Neuron (in vitro differentiated cells): ENCODE measurements at regions not wholly inside any gene's neighbourhood (a gene's known extent, or its start where the extent isn't known, plus 50 kb on each side); places are given as distances from the start of the nearest gene placed in this dataset.

ENCODE experiments used
- H2AFZ ChIP-seq: one replicate; pipeline ENCODE4 v1.6.1; 2013; ENCODE audit warnings: low read depth, mild to moderate bottlenecking, inconsistent platforms, low read length, moderate library complexity
- H3K27me3 ChIP-seq: one replicate; pipeline ENCODE4 v1.6.1; 2013; ENCODE audit warnings: low read length; ENCODE audit not compliant: insufficient read depth
- H3K36me3 ChIP-seq: one replicate; pipeline ENCODE4 v1.6.1; 2013; ENCODE audit warnings: low read length; ENCODE audit not compliant: insufficient read depth
- H3K4me1 ChIP-seq: one replicate; pipeline ENCODE4 v1.6.1; 2013; ENCODE audit warnings: low read length; ENCODE audit not compliant: insufficient read depth
- H3K4me3 ChIP-seq: 2 replicates; pipeline ENCODE4 v1.5.1; 2013; ENCODE audit warnings: mild to moderate bottlenecking, low read length, moderate library complexity
- H3K9me3 ChIP-seq: one replicate; pipeline ENCODE4 v1.6.1; 2013; ENCODE audit warnings: low read length

DNA sequence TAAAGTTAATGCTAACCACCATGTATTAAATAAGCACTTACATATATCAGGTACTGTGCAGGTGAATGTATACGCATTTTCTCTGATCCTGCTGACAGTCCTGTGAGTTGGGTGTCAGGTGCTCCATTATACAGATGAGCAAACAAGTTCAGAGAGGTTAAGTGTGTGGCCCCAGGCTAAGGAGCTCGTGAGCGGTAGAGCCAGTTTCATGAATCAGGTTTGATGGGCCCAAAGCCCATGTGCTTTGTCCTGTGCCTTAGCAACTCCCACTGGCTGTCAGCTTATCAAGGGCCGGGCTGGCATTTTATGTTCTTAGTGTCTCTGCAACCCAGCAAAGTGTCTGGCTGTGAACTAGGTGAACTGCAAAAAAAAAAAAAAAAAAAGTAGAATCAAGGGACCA is 701.2 kb upstream of the TBX3 start:
- Histone ChIP-seq H3K9me3 (no peaks in the 10 kb centered on the region), H3K4me1 (no peaks in the 10 kb centered on the region), H2AFZ (no peak overlapping the region), H3K36me3 (no peaks in the 10 kb centered on the region), H3K27me3 (peaks cover 2% of the 10 kb centered on the region), H3K4me3 (no peak overlapping the region)

DNA sequence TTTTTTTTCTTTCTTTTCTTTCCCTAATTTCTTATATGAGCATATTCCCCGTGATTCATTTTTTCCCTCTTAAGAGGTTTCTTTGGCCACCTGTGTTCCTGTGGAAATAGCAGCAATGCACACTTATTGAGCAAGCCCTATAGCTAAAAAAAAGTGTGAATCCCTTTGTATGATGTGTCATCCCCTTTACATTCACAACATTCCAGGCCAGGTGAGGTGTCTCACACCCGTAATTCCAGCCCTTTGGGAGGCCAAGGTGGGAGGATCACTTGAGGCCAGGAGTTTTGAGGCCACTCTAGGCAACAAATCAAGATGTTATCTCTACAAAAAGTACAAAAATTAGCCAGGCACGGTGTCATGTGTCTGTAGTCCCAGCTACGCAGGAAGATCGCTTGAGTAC is 700.4 kb upstream of the TBX3 start:
- Histone ChIP-seq H3K27me3 (peaks cover 2% of the 10 kb centered on the region), H3K4me1 (no peaks in the 10 kb centered on the region), H3K4me3 (no peak overlapping the region), H3K36me3 (no peaks in the 10 kb centered on the region), H2AFZ (no peak overlapping the region), H3K9me3 (no peaks in the 10 kb centered on the region)

DNA sequence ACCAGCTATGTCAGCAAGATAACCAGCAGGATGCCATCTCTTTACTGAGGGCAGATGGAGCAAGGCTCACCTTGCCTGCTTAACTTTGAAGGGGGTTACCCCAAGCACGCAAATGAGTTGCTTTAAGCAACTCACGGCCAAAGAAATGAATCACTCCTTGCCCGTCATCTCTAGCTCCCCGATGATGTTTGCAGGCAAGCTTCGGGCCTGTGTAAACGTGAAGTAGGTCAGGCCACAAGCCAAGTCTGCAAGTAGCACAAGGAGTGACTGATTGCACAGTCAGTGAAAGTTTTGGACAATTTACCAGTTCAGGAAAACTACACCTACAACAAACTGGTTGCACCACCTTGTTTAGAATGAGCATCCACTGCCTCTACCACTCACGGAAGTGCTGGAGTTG is 699.7 kb upstream of the TBX3 start:
- peaks cover 2% of the 10 kb centered on the region for H3K27me3 ChIP-seq
- no peak overlapping the region for H2AFZ ChIP-seq
- no peaks in the 10 kb centered on the region for H3K9me3 ChIP-seq
- no peaks in the 10 kb centered on the region for H3K36me3 ChIP-seq
- no peak overlapping the region for H3K4me3 ChIP-seq
- H3K4me1 ChIP-seq = no peaks in the 10 kb centered on the region

DNA sequence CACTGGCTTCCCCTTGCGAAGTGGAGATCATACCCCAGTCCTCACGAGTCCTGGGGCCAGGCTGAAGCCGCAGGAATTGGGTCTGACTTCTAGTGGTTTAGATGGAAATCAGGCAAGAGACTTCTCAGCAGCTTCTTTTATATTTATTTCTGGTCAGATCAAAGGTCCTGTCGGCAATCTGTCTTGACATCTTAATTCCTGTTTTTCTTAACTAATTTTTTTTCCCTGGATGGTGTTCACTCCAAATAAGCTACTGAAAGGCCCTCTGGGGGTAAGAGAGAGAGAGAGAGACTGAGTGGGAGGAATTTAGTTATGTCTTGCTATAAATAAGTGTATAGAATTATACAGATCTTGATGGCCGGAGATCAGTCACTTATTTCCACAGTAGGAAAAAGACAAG is 698.7 kb upstream of the TBX3 start:
- Histone ChIP-seq H2AFZ (no peak overlapping the region), H3K9me3 (no peaks in the 10 kb centered on the region), H3K36me3 (no peaks in the 10 kb centered on the region), H3K4me1 (no peaks in the 10 kb centered on the region), H3K27me3 (peaks cover 2% of the 10 kb centered on the region), H3K4me3 (no peak overlapping the region)

DNA sequence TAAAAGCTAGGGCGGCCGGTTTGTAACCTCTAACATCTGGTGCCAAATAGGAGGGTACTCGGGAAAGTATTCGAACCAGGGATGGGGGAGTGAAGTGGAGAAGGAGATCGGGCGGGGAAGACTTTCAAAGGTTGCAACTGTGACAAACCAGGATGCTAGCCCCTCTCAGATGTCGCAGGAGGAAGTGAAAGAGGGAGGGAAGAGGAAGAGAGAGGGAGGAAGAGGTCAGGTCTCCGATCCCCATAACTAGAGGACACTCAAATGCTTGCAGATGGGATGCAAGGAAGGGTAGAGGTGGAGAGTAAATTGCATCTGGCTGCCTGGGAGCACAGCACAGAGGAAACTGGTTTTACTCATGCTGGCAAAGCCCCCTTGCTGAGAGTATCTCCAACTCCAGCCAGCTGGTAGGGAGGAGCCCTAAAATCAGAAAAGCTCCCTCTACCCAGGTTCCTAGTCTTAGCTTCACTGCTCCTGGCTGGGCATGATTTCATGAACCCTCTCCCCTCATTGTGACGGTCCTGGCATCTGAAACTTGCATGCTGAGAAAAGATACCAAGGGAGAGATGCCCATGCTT is 696.7 kb upstream of the TBX3 start:
- no peaks in the 10 kb centered on the region for H3K9me3 ChIP-seq
- H3K27me3 ChIP-seq = no peaks in the 10 kb centered on the region
- H3K4me1 ChIP-seq = no peaks in the 10 kb centered on the region
- H3K36me3 ChIP-seq = no peaks in the 10 kb centered on the region
- H2AFZ ChIP-seq = no peak overlapping the region
- H3K4me3 ChIP-seq = no peak overlapping the region

DNA sequence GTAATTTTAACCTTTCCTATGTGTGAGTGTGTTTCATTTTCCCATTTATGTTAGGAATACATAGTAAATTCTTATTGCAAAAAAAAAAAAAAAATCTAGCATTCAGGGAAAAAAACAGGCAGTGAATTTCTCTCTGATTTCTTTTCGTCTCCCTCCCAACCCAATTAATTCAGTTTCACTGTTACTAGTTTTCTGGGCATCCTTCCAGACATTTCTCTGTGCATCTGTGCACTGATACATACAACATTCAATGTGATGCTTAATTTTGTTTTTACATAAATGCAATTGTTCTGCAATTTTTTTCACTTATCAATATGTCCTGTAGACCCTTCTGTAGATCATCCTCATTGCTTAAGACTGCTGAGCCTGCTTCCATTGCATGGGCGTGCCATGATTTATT is 694.3 kb upstream of the TBX3 start:
- no peak overlapping the region for H2AFZ ChIP-seq
- no peaks in the 10 kb centered on the region for H3K9me3 ChIP-seq
- no peaks in the 10 kb centered on the region for H3K27me3 ChIP-seq
- no peaks in the 10 kb centered on the region for H3K4me1 ChIP-seq
- no peak overlapping the region for H3K4me3 ChIP-seq
- no peaks in the 10 kb centered on the region for H3K36me3 ChIP-seq

DNA sequence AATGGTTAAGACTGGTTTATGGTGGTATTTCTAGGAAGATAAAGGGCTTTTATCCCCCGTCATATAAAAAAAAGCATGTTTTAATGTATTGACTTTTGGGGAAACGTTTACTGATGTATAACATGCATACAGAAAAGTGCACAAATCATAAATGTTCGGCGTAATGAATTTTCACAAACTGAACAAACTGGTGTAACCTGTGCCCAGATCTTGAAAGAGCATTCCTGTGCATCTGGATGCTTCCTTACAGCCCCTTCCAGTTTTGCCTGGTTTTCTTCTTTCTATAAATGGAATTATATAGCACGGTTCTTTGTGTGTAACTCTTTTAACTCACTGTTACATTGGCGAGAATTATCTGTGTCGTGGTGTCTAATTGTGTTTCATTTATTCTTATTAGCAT is 693.8 kb upstream of the TBX3 start:
- Histone ChIP-seq H3K36me3 (no peaks in the 10 kb centered on the region), H2AFZ (no peak overlapping the region), H3K4me3 (no peak overlapping the region), H3K9me3 (no peaks in the 10 kb centered on the region), H3K4me1 (no peaks in the 10 kb centered on the region), H3K27me3 (no peaks in the 10 kb centered on the region)

DNA sequence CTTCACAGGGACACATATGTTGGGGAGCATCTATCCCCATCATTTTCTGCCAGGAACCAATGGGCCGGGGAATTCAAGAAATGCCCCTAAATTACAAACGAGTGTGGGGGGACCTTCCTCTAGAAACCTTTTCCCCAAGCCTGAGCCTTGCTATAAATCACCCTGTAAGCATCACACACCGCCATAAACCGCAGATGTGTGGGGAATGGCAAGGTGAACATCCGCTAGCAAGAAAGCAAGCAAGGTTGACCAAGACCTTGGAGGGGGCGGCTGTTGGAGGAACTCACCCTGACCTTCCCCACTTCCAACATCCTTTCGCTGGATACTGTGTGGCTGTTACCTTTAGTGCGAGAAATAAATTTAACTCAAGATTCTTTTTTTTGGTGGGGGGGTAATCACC is 693.3 kb upstream of the TBX3 start:
- no peak overlapping the region for H3K4me3 ChIP-seq
- H2AFZ ChIP-seq = no peak overlapping the region
- no peaks in the 10 kb centered on the region for H3K9me3 ChIP-seq
- H3K36me3 ChIP-seq = no peaks in the 10 kb centered on the region
- H3K27me3 ChIP-seq = no peaks in the 10 kb centered on the region
- no peaks in the 10 kb centered on the region for H3K4me1 ChIP-seq

DNA sequence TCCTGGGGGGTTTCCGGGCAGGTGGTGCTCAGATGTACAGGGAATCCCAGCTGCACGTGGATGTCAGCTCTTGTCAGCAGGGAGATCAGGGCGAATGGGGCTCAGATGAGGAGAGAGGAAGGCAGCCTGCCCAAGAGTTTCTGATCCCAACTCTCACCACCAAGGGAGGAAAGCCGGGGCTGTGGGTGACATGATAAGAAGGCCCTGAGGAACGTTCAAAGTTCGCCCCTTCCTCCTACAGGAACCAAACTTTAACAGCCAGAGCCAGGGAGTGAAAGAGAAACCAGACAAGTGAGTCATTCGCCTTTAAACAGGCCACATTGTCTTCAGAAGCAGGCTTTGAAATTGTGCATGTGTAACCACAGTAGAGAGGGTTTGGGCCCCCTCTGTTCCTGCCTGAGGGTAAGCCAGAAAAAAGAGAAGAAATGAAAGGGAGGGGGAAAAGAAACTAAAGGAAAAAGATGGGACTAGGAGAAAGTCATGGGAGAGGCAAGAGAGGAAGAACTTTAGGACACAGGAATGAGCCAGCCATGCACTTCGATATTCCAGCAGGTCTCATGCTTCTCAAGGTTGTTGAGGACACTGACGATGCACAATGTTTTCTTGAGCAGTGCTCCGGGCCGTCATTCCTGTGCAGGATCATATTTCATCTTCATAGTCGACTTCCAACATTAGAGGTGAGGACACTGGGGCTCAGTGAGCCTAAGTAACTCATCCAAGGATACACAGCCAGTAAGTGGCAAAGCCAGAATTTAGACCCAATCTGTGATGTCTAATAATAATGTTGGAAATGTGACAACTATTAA is 691.4 kb upstream of the TBX3 start:
- H3K9me3 ChIP-seq = no peaks in the 10 kb centered on the region
- no peaks in the 10 kb centered on the region for H3K27me3 ChIP-seq
- no peaks in the 10 kb centered on the region for H3K4me1 ChIP-seq
- no peak overlapping the region for H3K4me3 ChIP-seq
- H2AFZ ChIP-seq = no peak overlapping the region
- H3K36me3 ChIP-seq = no peaks in the 10 kb centered on the region

DNA sequence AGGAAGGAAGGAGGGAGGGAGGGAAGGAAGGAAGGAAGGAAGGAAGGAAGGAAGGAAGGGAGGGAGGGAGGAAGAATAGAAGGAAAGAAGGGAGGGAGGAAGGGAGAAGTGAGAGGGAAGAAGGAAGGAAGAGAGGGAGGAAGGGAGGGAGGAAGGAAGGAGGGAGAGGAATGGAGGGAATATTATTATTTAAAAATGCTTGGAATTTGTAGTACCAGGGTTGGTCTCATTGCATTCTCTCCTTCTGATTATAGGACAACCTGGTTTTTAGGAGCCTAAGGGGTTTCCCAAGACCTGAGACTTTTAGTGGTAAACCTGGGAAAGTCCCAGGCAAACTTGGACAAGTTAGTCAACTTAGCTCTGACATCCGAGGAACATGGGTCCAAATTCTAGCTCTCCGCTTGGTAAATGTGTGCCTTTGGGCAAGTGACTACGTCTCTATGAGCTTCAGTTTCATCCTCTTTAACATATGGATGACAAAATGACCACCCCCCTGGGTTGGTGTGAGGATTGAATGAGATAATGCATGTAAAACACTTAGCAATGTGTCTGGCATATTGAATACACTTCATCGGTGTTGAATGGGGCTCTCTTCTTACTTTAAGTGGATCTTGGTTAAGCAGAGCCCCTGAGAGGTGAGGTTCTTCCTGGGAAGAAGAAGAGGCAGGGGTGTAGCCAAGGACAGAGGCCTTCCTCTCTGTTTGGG is 690.7 kb upstream of the TBX3 start:
- H3K9me3 ChIP-seq = no peaks in the 10 kb centered on the region
- no peak overlapping the region for H3K4me3 ChIP-seq
- H3K36me3 ChIP-seq = no peaks in the 10 kb centered on the region
- H2AFZ ChIP-seq = no peak overlapping the region
- no peaks in the 10 kb centered on the region for H3K27me3 ChIP-seq
- no peaks in the 10 kb centered on the region for H3K4me1 ChIP-seq

DNA sequence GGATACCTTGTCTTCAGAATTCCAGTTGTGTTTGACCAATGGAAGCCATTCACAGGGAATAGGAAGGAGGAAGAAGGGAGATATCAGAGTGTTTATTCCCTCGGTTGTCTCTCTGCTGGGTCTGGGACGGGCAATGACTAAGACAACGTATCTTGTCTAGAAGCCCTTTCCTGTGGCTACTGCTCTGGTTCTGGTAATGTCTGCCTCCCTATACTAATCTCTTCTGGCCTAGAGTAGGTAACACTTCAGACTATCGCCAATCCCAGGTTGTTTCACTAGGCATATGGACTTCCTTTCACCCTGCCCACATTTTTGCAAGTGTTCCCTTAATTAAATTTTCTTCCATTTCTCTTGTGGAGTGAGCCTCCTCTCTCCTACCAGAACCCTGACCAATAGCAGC is 687.7 kb upstream of the TBX3 start:
- H2AFZ ChIP-seq = no peak overlapping the region
- H3K4me1 ChIP-seq = no peaks in the 10 kb centered on the region
- no peaks in the 10 kb centered on the region for H3K27me3 ChIP-seq
- H3K4me3 ChIP-seq = no peak overlapping the region
- H3K36me3 ChIP-seq = no peaks in the 10 kb centered on the region
- H3K9me3 ChIP-seq = no peaks in the 10 kb centered on the region

DNA sequence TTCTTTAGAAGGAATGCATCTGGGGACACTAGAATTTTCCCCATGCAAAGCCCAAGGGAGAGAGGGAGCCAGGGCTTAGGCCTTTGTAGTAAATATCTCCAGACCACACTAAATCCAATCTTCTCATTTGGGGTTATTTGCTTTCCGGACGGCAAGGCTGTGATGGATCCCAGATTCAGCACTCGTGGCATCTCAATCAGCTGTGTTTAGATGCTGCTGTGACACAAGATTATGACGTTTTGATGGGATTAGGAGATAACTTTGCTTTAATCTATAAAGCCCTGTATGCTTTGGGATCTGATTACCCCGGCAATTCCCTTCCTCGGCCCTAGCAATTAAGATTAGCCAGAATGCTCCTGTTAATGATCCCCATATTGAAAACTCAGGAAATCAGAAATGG is 686.7 kb upstream of the TBX3 start:
- H3K9me3 ChIP-seq = no peaks in the 10 kb centered on the region
- H3K4me1 ChIP-seq = no peaks in the 10 kb centered on the region
- no peak overlapping the region for H3K4me3 ChIP-seq
- no peaks in the 10 kb centered on the region for H3K27me3 ChIP-seq
- H3K36me3 ChIP-seq = no peaks in the 10 kb centered on the region
- H2AFZ ChIP-seq = no peak overlapping the region

DNA sequence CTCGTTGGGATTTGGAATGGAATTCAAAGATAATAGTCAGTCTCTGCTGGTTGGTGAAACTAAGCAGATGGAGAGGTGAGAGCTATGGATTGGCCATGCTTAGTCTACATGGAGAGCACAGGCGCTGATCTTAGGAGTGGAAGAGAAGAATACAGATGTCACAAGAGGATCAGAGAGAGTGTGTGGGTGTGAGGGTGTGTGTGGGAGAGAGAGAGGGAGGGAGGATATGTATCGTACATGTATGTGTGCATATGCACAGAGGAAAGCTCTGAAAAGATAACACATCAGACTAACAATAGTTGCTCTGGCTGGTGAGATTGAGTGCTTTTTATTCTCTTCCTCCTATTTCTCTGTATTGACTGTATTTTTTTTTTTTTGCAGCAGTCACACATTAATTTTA is 686.2 kb upstream of the TBX3 start:
- no peak overlapping the region for H3K4me3 ChIP-seq
- H3K27me3 ChIP-seq = no peaks in the 10 kb centered on the region
- H3K9me3 ChIP-seq = no peaks in the 10 kb centered on the region

More for the DNA sequence above, 686.2 kb upstream of the TBX3 start:
- Histone ChIP-seq H3K4me1 (no peaks in the 10 kb centered on the region), H3K36me3 (no peaks in the 10 kb centered on the region), H2AFZ (no peak overlapping the region)
